Skeletal muscle satellite cell (primary cell): ENCODE measurements at regions not wholly inside any gene's neighbourhood (a gene's known extent, or its start where the extent isn't known, plus 50 kb on each side); places are given as distances from the start of the nearest gene placed in this dataset.

Experiments used
- H3K27me3 ChIP-seq: 2 replicates; pipeline ENCODE4 v1.7.0; 2013; ENCODE audit warnings: low read length; ENCODE audit not compliant: control insufficient read depth, insufficient read depth
- H3K36me3 ChIP-seq: 2 replicates; pipeline ENCODE4 v1.7.0; 2013; ENCODE audit warnings: mild to moderate bottlenecking, control low read depth, low read length; ENCODE audit not compliant: insufficient read depth
- H3K4me1 ChIP-seq: 2 replicates; pipeline ENCODE4 v1.7.0; 2013; ENCODE audit warnings: low read length; ENCODE audit not compliant: control insufficient read depth, insufficient read depth
- H3K4me2 ChIP-seq: 2 replicates; pipeline ENCODE4 v1.7.0; 2013; ENCODE audit warnings: mild to moderate bottlenecking, low read length
- H3K4me3 ChIP-seq: 2 replicates; pipeline ENCODE4 v1.7.0; 2013; ENCODE audit warnings: low read length
- H3K9ac ChIP-seq: 2 replicates; pipeline ENCODE4 v1.7.0; 2013; ENCODE audit warnings: mild to moderate bottlenecking, low read depth, low read length, moderate library complexity
- H3K9me3 ChIP-seq: replicated peaks from 2 replicates; pipeline ENCODE4 v1.7.0; 2013; ENCODE audit warnings: mild to moderate bottlenecking, control low read depth, low read length

DNA sequence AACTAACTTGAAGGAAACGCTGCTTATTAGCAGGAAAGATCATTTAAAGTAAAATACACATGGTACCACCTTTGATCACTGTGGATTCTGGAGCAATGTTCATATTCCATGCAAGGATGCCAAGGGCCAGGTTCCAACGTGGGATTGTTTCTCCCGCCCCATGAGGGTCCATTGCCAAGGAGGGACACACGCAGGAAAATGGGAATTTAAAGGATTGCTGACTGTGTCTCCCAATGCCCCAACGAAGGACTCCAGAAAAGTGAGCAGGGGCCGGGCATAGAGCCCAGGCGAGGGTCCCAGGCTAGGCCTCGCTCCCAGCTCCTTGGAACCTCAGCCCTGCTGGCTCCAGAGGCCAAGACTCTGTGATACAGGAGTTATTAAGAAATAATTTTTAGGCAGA is 111.2 kb downstream of the DACT2 start:
- Histone ChIP-seq H3K9ac (no peak overlapping the region), H3K27me3 (no peaks in the 10 kb centered on the region), H3K36me3 (no peaks in the 10 kb centered on the region), H3K9me3 (peaks cover 15% of the 10 kb centered on the region), H3K4me1 (no peaks in the 10 kb centered on the region), H3K4me3 (no peak overlapping the region), H3K4me2 (no peak overlapping the region)

DNA sequence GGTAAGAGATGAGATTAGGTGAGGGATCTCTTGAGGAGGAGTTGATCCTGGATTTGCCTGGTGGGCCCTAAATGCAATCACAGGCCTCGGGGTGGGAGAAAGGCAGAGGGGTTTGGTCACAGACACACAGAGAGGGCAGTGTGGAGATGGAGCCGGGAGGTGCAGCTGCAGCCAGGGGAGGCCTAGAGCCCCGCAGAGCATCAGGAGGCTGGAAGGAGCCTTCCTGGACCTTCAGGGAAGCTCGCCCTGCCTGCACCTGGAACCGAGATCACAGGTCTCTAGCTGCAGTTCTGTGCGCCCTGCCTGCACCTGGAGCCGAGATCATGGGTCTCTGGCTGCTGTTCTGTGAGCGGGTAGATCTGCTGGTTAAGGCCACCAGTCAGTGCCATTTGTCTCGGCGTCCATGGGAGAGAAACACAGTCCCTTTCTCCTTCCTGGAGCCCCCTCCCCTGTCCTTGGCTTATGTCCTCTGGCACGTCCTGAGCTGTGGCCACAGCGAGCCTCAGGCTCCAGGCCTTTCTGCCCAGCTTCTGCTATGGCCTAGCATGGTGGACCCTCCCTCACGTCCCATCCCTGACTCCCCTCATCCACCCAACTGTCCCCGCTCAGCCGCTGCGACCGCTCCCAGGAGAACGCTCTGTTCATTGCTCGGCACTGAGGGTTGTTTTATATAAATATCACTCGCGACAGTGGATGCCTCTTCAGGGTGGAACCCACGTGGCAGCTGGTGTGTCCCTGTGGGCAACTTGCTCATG is 112.0 kb downstream of the DACT2 start:
- peaks cover 15% of the 10 kb centered on the region for H3K9me3 ChIP-seq
- H3K4me1 ChIP-seq, result no peaks in the 10 kb centered on the region
- H3K27me3 ChIP-seq, result no peaks in the 10 kb centered on the region
- H3K4me2 ChIP-seq, result no peak overlapping the region
- no peak overlapping the region for H3K4me3 ChIP-seq
- H3K36me3 ChIP-seq, result no peaks in the 10 kb centered on the region
- no peak overlapping the region for H3K9ac ChIP-seq

DNA sequence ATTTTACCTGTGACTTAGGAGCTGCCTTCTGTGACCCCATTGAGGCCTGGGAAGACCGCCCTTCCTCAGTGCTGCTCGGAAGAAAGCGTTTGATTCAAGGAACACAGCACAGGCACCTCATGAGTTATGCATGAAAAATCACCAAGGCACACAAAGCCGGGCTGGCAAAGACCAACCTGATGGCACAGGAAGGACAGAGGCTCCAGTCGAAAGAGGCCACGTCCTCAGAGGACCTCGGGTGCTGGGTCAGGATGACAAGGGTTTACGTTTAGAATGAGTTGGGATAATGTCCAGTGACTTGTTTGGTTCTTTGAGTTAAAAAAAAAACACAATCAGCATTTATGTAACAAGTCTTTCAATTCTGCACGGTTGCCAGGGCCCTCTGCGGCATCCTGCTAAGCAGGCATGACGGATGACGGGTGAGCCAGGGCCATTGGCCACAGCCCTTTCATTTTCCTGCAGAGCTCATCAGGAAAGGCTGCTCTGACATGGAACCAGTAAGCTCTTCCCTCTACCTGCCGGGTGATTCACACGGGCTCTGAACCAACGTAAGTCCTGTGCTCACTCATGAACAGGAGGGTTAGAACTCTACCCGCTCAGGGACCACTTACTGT is 112.8 kb downstream of the DACT2 start:
- H3K9ac ChIP-seq, result no peak overlapping the region
- H3K9me3 ChIP-seq, result peaks cover 15% of the 10 kb centered on the region
- H3K4me3 ChIP-seq, result no peak overlapping the region
- H3K36me3 ChIP-seq, result no peaks in the 10 kb centered on the region
- no peaks in the 10 kb centered on the region for H3K27me3 ChIP-seq
- no peaks in the 10 kb centered on the region for H3K4me1 ChIP-seq
- no peak overlapping the region for H3K4me2 ChIP-seq

DNA sequence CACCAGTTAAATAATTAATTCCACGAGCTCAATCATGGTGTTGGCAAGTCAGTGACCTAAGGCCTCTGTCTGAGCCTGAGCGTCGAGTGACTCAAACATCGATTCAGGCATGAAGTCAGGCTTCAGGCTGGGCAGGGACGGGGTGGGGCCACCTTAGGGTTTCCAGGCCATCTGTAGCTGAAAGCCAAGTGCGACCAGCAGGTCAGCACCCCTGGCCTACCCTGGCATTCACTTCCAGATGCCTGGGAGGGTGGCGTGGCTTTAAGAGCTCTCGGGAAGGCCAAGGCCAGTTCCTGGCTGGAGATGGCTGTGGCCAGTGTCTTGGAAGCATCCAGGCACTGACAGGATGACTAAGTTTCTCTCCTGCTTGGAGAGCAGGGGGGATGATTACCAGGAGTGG is 113.4 kb downstream of the DACT2 start:
- Histone ChIP-seq H3K27me3 (no peaks in the 10 kb centered on the region), H3K4me1 (no peaks in the 10 kb centered on the region), H3K9me3 (peaks cover 15% of the 10 kb centered on the region)

DNA sequence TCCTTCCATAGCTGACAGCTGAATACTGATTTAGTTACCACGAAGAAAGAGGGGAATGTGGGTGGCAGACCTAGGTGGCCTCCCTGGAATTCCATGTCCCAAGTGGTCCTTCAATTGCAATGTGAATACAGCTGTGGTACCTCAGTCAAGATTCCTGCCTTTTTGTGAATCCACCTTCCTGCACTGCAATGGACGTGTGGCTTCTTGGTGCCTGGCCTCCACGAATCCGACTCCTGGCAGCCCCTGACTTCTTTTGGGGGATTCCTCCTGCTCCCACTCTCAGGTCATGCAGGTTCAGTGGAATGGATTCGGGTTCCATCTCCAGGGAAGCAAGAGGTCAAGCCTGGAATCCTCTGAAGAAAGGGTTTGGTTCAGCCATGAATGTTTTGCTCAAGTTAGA is 117.8 kb downstream of the DACT2 start:
- no peaks in the 10 kb centered on the region for H3K27me3 ChIP-seq
- no peaks in the 10 kb centered on the region for H3K4me1 ChIP-seq
- H3K9ac ChIP-seq, result no peak overlapping the region
- no peak overlapping the region for H3K4me3 ChIP-seq
- peaks cover 9% of the 10 kb centered on the region for H3K9me3 ChIP-seq
- no peaks in the 10 kb centered on the region for H3K36me3 ChIP-seq
- H3K4me2 ChIP-seq, result no peak overlapping the region

More for the DNA sequence above, 113.4 kb downstream of the DACT2 start:
- Histone ChIP-seq H3K9ac (no peak overlapping the region), H3K4me3 (no peak overlapping the region), H3K36me3 (no peaks in the 10 kb centered on the region), H3K4me2 (no peak overlapping the region)

DNA sequence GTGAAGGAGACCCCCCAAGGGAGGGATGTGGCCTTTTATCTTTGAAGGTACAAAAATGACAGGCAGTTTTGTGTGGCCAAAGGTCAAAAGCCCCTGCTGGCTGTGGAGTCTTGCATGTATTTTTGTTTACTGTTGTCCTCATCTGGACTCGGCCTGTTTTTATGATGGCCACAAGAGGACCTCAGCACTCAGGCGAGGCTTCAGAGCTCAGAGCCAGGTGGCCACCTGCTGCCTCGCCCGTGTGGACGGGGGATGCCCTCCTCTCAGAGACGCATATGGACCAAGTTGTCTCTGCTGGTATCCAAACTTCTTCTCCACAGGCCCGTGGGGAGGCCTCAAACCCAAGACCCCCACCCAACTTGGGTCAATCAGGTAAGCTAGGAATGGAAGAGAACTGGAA is 118.2 kb downstream of the DACT2 start:
- no peaks in the 10 kb centered on the region for H3K4me1 ChIP-seq
- no peak overlapping the region for H3K4me3 ChIP-seq
- H3K4me2 ChIP-seq, result no peak overlapping the region
- H3K9ac ChIP-seq, result no peak overlapping the region
- H3K27me3 ChIP-seq, result no peaks in the 10 kb centered on the region
- no peaks in the 10 kb centered on the region for H3K36me3 ChIP-seq
- peaks cover 9% of the 10 kb centered on the region for H3K9me3 ChIP-seq

DNA sequence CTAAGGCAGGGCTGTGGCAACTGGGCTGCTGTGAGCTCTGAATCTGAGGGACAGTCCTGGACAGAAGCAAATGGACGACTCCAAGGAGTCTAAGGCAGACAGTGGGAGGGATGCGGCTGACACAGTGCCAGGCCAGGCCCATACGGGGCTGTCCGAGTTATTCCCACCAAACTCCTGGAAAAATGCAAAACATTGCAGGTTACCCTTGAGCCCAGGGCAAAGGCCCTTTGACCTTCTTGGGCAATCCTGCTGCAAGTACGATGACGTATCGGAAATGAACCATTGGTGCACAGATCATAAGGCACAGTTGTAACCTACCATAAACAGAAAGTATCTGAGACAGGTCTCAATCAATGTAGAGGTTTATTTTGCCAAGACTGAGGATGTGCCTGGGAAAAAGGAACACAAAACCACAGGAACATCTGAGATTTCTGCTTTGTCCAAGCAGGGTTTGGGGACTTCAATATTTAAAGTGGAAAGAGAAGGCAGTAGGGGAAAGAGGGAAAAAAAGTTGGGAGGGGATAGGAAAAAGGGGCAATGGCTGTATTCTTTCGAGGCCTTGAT is 118.9 kb downstream of the DACT2 start:
- H3K4me1 ChIP-seq, result no peaks in the 10 kb centered on the region
- no peaks in the 10 kb centered on the region for H3K27me3 ChIP-seq
- H3K4me2 ChIP-seq, result no peak overlapping the region
- no peak overlapping the region for H3K4me3 ChIP-seq
- H3K36me3 ChIP-seq, result no peaks in the 10 kb centered on the region
- peaks cover 9% of the 10 kb centered on the region for H3K9me3 ChIP-seq
- no peak overlapping the region for H3K9ac ChIP-seq

DNA sequence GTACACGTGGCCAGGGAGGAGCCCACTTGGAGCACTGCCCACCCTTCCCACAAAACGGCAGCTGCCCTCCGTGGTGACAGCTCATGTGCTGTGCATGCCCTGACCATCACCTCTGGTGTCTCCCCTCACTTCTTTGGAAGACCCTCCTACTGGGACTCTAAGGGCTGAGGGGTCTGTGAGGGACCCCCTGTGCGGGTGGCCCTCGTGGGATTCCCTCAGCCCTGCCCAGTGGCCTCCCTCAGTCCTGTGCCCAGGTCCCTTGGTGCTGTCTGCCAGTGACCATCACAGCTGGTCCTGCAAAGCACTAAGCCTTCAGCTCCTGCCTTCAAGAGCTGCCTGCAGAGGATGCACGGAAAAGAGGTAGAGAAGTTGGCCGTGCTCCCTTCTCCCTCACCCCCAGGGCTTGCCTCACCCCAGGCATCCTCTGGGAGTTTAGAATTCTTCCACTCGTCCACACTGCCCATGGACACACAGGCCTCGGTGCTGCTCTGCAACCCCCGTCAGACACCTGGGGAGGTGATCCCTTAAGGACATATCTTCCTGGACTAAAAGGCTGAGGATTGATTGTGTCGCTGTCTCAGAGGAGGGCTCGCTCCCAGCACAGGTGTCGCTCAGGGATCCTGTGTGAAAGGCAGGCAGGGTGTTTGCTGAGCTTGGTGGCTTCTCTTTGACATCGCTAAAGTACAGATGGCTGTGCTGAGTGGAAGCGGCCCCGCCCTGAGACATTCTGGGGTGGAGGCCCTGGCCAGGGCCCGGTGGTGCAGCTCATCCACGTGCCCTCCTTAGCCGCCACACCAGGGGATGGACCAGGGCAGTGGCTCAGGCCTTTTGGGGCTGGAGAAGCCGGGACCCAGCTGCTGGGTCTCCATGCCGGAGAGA is 119.5 kb upstream of the FRMD1 start:
- H3K27me3 ChIP-seq, result no peaks in the 10 kb centered on the region
- no peak overlapping the region for H3K4me2 ChIP-seq
- no peak overlapping the region for H3K4me3 ChIP-seq
- no peak overlapping the region for H3K9ac ChIP-seq
- H3K36me3 ChIP-seq, result no peaks in the 10 kb centered on the region
- H3K9me3 ChIP-seq, result peaks cover 9% of the 10 kb centered on the region
- no peaks in the 10 kb centered on the region for H3K4me1 ChIP-seq

DNA sequence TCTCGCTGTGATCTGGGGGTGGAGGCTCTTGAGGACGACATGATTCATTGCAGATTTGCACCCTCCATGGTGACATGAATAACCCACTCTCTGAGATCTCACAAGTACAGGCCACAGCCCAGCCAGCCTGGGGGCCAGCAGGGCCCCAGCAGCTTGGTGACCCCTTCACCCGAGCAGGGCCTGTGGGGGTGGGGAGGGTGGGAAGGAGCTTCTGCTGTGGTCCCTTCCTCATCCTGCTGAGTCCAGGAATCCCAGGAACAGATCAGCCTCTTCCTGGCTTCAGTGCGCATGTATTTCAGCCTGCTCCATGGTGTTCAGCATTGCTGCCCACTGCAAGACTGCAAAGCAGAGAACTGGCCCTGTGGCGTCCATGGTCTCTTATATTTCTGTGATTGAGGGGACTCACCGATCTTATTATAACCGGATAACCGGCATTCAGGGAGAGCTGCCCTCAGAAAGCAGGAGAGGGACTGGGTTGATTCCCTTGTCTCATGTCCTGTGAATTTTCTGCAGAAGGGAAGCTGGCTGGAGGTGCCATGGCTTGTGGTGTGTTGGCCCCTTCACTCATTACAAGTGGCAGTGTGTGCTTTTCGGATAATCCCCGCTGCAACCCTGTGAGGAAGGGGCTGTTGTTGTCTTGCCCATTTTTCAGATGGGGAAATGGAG is 118.8 kb upstream of the FRMD1 start:
- Histone ChIP-seq H3K36me3 (no peaks in the 10 kb centered on the region), H3K4me3 (no peak overlapping the region), H3K9me3 (peaks cover 9% of the 10 kb centered on the region), H3K4me1 (no peaks in the 10 kb centered on the region), H3K4me2 (no peak overlapping the region), H3K27me3 (no peaks in the 10 kb centered on the region), H3K9ac (no peak overlapping the region)

DNA sequence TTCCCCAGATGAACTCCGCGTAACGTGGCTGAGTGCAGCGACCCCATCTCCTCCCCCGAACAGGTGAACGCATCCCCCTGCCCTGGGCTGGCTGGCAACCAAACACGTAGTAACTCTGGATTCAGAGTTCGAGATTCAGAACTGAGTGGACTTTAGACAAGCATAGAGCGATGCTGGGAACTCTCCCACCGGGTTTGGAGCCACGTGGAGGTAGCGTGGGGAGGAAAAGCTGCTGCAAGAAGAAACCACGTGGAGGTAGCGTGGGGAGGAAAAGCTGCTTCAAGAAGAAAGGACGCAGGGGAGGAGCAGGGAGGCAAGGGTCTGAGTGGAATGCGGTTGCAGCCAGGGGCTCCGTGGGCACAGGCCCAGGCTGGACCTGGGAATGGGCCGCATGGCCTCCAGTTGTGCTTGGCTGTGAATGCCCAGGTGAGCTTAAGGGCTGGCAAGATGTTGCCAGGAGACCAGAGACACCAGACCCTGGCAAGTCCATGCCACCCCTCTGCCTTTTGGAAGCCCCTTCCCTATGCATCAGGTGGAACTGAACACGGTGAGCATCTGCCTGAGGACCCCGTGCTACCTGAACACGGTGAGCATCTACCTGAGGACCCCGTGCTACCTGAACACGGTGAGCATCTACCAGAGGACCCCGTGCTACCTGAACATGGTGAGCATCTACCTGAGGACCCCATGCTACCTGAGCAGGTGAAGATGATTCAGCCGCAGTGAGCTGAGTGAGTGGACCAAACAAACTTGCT is 118.0 kb upstream of the FRMD1 start:
- no peaks in the 10 kb centered on the region for H3K4me1 ChIP-seq
- peaks cover 9% of the 10 kb centered on the region for H3K9me3 ChIP-seq
- no peaks in the 10 kb centered on the region for H3K27me3 ChIP-seq
- no peaks in the 10 kb centered on the region for H3K36me3 ChIP-seq
- no peak overlapping the region for H3K4me3 ChIP-seq
- H3K9ac ChIP-seq, result no peak overlapping the region
- H3K4me2 ChIP-seq, result no peak overlapping the region
